Smooth muscle cell (in vitro differentiated cells): ENCODE measurements at regions not wholly inside any gene's neighbourhood (a gene's known extent, or its start where the extent isn't known, plus 50 kb on each side); places are given as distances from the start of the nearest gene placed in this dataset.

ENCODE experiments used
- DNase-seq: peaks from one replicate; lab custom pipeline; 2025; ENCODE audit not compliant: unreplicated experiment; lab: John Stamatoyannopoulos, UW
- H2AFZ ChIP-seq: fragments of 200-600 bp; sonication (generic); 2 replicates; pipeline ENCODE4 v1.6.0; 2016; ENCODE audit warnings: antibody characterized with exemption, low read depth, mild to moderate bottlenecking
- H3F3A ChIP-seq: fragments of 200-600 bp; sonication (generic); 2 replicates; pipeline ENCODE4 v1.6.0; 2017; ENCODE audit warnings: antibody characterized with exemption, low read depth
- H3K27ac ChIP-seq: fragments of 200-600 bp; sonication (generic); 2 replicates; pipeline ENCODE4 v1.5.1; 2016; ENCODE audit warnings: low read depth, mild to moderate bottlenecking
- H3K27me3 ChIP-seq: fragments of 200-600 bp; sonication (generic); 2 replicates; pipeline ENCODE4 v1.6.1; 2016; ENCODE audit warnings: low read depth, mild to moderate bottlenecking
- H3K36me3 ChIP-seq: fragments of 200-600 bp; sonication (generic); 2 replicates; pipeline ENCODE4 v1.5.1; 2016; ENCODE audit warnings: low read depth
- H3K4me1 ChIP-seq: fragments of 200-600 bp; sonication (generic); 2 replicates; pipeline ENCODE4 v1.5.1; 2016; ENCODE audit warnings: low read depth
- H3K4me2 ChIP-seq: fragments of 200-600 bp; sonication (generic); 2 replicates; pipeline ENCODE4 v1.6.0; 2016; ENCODE audit warnings: mild to moderate bottlenecking
- H3K4me3 ChIP-seq: fragments of 200-600 bp; sonication (generic); 2 replicates; pipeline ENCODE4 v1.5.1; 2016; ENCODE audit warnings: mild to moderate bottlenecking
- H3K79me2 ChIP-seq: fragments of 200-600 bp; sonication (generic); 2 replicates; pipeline ENCODE4 v1.6.0; 2016; ENCODE audit warnings: low read depth, mild to moderate bottlenecking
- H3K9ac ChIP-seq: fragments of 200-600 bp; sonication (generic); 2 replicates; pipeline ENCODE4 v1.6.0; 2016; ENCODE audit warnings: low read depth
- H3K9me3 ChIP-seq: fragments of 200-600 bp; sonication (generic); replicated peaks from 2 replicates; pipeline ENCODE4 v1.5.1; 2016; ENCODE audit warnings: low read depth
- H4K20me1 ChIP-seq: fragments of 200-600 bp; sonication (generic); 2 replicates; pipeline ENCODE4 v1.6.0; 2016; ENCODE audit warnings: low read depth
- CTCF ChIP-seq: fragments of 200-600 bp; sonication (generic); IDR thresholded peaks from 2 replicates; pipeline ENCODE4 v1.5.1; 2017; ENCODE audit warnings: borderline replicate concordance, mild to moderate bottlenecking, antibody characterized with exemption; ENCODE audit not compliant: insufficient read depth, poor library complexity, severe bottlenecking
- WGBS: methylation state at CpG from one replicate; pipeline ENCODE4 v1.1.7; 2016; ENCODE audit warnings: low lambda C conversion rate; 5-methylcytosine and 5-hydroxymethylcytosine counted together

DNA sequence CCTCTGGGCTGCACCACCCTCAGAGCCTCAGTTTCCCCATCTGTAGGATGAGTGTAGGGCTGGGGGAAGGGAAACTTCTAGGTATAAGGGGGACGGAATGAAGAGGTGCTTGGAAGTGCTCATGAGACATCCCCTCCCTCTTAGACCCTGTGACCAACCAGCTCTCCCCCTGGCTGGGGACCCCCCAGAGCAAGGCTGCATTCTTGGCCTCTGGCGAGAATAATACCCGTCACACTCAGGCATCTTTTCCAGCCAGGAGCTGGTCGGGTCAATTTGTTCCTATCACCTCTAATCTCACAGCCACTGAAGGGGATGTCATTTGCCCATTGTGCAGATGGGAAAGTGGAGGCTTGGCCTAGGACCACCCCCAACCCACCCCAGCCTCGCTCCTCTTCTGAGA, 443.0 kb downstream of the PTPRU start:
- H3K36me3 ChIP-seq: no peaks in the 10 kb centered on the region

DNA sequence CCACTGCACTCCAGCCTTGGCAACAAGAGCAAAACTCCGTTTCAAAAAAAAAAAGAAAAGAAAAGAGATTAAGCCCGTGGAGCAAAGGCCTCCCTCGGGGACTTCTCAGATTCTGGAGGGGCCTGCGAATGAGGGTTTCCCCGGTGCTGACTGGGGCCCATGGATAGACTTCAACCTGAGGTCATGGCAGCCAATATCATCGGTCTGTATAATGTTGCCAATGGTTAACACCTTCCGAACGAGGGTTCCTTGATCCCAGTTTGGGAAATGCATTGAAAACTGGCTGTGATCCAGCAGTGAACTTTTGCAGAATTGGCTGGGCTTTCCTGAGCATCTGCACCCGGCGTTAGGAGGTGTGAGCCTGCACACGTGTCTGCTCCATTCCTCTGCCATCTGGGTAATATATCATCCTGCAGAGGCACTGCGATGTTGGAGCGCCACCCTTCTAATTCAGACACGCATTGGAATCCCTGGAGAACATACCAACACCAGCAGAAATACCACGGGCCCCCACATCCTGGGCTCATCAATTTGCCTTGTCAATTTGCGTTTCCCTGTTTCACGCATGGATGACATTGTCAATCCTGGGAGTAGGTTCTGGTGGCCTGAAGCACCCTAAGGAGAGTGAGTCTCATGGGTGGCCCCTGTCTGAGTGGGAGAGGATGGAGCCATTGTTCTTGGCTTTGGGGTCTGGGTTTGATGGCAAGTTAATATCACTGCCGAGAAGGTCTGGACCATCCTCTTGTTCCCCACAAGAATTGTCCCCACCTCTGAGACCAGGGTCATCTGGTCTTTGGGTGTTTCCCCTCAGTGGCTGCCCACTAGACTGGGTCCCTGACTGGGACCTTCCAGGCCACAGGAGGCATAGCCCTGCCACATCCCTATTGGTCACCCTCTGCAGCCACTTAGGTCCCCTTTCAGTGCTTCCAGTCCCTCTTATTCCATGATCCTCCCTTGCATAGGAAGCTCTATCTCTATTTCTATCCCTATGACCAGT, 441.0 kb downstream of the PTPRU start:
- 87% methylated on average over 18 of the region's 18 CpGs for WGBS

More for the DNA sequence above, 443.0 kb downstream of the PTPRU start:
- Histone ChIP-seq H3F3A (no peaks in the 10 kb centered on the region), H3K4me3 (no peak overlapping the region), H3K27me3 (no peaks in the 10 kb centered on the region), H4K20me1 (no peaks in the 10 kb centered on the region), H3K79me2 (no peaks in the 10 kb centered on the region), H3K4me2 (no peak overlapping the region), H3K27ac (no peak overlapping the region), H3K4me1 (peaks cover 4% of the 10 kb centered on the region), H3K9me3 (no peaks in the 10 kb centered on the region), H2AFZ (no peak overlapping the region), H3K9ac (no peak overlapping the region)
- WGBS: 93% methylated on average over 5 of the region's 5 CpGs
- no peak for TF ChIP-seq CTCF
- no peak for DNase-seq

GRCh38 chr1:29676496-29676895, 440.2 kb downstream of the PTPRU start:
- Histone ChIP-seq H3K4me1 (peaks cover 4% of the 10 kb centered on the region), H2AFZ (no peak overlapping the region), H3K4me3 (no peak overlapping the region), H3K27me3 (no peaks in the 10 kb centered on the region), H3K79me2 (no peaks in the 10 kb centered on the region), H3F3A (no peaks in the 10 kb centered on the region), H3K36me3 (no peaks in the 10 kb centered on the region), H3K4me2 (no peak overlapping the region), H4K20me1 (no peaks in the 10 kb centered on the region), H3K9me3 (no peaks in the 10 kb centered on the region), H3K27ac (no peak overlapping the region), H3K9ac (no peak overlapping the region)
- WGBS: 79% methylated on average over 4 of the region's 4 CpGs
- no peak for DNase-seq
- no peak for TF ChIP-seq CTCF

More for the DNA sequence above, 441.0 kb downstream of the PTPRU start:
- no peaks in the 10 kb centered on the region for H4K20me1 ChIP-seq
- no peak overlapping the region for H3K9ac ChIP-seq
- H3K9me3 ChIP-seq: no peaks in the 10 kb centered on the region
- no peak overlapping the region for H3K4me2 ChIP-seq
- H3F3A ChIP-seq: no peaks in the 10 kb centered on the region
- DNase-seq: no peak
- H2AFZ ChIP-seq: no peak overlapping the region
- H3K36me3 ChIP-seq: no peaks in the 10 kb centered on the region
- peaks cover 4% of the 10 kb centered on the region for H3K4me1 ChIP-seq
- H3K27me3 ChIP-seq: no peaks in the 10 kb centered on the region
- no peak overlapping the region for H3K4me3 ChIP-seq
- TF ChIP-seq CTCF: no peak
- no peaks in the 10 kb centered on the region for H3K79me2 ChIP-seq
- H3K27ac ChIP-seq: no peak overlapping the region
